ENCODE measurements at regions not wholly inside any gene's neighbourhood (a gene's known extent, or its start where the extent isn't known, plus 50 kb on each side); places are given as distances from the start of the nearest gene placed in this dataset.
"Not testable (repeated sequence)": the region's sequence is repeated elsewhere in the genome, so short reads cannot be mapped to it uniquely, and the experiment has no call there.

GRCh38 chr3:168975576-168975975, 687.9 kb downstream of the MECOM start:
- DNase-seq = no peak

DNA sequence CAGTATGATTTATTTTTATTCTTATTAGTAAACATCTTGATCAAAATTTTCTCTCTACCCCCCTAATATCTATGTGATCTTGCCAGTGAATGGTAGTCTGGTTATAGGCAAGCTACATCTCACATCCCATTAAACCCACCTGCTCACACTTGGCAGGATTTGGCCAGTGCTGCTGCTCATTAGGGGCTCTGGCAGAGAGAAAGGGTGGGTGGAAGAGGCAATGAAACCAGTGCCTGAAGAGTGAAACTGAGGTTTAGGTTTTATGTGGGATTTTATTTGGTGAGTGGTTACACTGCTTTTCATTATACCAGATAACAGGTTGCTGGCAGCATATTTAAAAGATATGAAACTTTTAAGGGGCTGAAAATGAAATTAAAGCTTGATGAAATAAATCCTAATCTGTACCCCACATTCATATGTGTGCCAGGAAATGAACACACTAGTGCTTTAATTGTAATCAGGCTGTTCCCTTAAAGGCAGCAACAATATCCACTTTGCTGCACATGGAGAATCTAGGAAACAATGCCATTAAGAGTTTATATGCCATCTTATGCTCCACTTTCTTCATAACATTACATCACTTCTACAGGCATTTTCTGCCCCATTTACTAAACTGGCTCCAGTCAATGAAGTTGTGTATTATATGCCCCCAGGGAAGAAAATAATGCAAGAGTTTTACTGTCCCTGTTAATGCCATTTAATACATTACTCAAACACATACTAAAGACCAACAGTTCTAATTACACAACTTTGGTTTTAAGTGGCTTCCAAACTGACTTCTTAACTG, 688.7 kb downstream of the MECOM start:
- DNase-seq = no peak

DNA sequence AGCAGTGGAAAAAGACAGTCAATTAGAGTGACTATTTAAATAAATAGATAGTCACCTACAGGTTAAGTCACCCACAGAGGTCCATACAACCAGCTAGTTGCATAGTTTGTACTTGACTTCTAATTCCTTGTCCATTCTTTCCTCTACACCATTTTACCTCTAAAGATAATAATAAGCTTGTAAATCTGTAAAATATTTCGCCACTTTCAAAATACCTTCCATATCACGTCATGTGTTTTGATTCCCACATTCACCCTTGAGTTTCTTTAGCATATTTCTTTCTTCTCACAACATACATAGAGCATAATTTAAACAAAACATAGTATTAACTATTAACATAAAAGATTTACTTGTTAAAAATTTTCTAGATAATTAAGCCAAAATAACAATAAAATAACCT, 689.6 kb downstream of the MECOM start:
- no peak for DNase-seq

GRCh38 chr3:168973206-168973605, 690.3 kb downstream of the MECOM start:
- DNase-seq = no peak

GRCh38 chr3:168968609-168969008, 694.9 kb downstream of the MECOM start:
- no peak for DNase-seq

- DNase-seq = no peak
Observed at GRCh38 chr3:168964736-168965135, 698.8 kb downstream of the MECOM start.

- DNase-seq = no peak
Observed at GRCh38 chr3:168961271-168961670, 702.2 kb downstream of the MECOM start.

DNA sequence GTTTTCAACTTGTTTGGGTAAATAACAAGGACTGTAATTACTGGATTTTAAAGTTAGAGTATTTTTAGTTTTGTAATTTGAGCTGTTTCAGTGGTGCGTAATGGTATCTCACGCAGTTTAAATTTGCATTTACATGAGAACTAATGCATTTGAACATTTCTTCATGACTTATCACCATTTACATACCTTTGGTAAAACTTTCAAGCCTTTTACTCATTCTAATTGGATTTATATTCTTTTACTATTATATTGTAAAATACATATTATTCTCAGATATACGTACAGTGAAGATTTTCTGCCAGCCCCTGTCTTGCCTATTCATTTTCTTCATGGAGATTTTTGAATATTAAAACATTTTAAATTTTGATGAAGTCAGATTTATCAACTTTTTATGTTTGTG, 703.8 kb downstream of the MECOM start:
- DNase-seq = no peak

DNA sequence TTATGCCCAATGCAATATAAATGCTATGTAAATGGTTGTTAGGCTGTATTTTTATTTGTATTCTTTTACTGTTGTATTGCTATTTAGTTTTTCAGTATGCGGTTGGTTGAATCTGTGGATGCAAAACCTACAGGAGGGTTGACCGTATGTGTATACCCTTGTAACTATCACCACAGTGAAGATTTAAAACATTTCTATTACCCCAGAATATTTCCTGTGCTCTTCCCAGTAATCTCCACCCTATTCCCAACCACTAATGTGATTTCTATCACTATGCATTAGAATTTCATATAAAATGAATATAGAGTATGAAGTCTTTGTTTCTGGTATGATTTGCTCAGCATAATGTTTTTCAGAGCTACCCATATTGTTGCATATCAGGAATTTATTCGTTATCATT, 705.0 kb downstream of the MECOM start:
- no peak for DNase-seq

DNA sequence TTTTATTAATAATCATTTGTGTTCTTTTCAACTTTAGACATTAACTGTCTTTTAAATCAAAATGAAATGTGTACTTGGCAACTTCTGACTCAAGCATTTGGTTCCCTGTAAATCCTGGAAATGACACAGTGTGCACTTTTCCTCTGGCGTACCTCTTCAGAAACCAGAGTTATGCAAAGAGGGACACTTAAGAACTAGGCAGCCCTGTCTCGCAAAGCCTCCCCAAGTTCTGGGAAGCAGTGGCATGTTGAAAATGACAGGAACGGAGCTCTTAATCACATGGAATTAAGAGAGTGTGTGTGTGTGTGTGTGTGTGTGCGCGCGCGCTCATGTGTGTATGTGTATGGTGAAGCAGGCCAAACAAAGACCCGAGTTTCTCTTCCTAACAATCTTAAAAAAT, 707.4 kb downstream of the MECOM start:
- DNase-seq = no peak

DNA sequence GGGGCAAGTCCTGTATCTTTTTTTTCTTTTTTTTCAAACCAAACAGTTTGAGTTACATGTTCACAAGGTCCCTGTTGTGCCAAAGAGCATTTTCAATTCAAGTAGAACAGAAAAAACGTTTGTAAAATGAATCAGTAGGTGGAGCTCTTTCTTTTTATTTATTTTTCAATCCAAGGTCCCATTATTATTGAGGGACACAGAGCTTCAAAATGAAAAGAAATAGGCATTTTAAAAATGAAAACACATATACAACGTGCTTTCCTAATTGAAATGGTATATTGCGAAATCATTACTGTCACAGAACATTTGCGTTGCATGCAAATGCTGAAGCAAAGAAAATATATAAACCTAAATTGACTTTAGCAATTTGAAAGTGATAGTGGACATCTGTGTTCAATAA, 711.0 kb downstream of the MECOM start:
- DNase-seq = peak; percentile 10

GRCh38 chr3:168951884-168952283, 711.6 kb downstream of the MECOM start:
- DNase-seq = no peak

DNA sequence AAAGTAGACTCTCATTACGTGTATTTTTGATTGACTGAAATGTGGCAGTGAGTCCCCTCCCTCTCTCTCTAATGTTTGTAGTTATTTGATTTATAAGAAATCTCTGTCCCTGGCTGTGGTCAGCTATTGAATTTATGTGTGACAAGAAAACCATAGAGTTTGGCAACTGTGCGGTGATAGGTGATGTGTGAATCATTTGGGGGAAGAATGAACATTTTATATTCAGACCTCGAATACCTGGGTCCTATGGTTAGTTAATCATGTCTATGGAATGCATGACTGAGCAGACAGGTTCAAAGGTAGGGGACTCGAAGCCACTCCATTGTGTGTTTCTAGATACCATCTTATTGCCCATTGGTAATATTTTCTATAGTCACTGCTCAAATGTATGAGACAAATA, 712.1 kb downstream of the MECOM start:
- no peak for DNase-seq

DNA sequence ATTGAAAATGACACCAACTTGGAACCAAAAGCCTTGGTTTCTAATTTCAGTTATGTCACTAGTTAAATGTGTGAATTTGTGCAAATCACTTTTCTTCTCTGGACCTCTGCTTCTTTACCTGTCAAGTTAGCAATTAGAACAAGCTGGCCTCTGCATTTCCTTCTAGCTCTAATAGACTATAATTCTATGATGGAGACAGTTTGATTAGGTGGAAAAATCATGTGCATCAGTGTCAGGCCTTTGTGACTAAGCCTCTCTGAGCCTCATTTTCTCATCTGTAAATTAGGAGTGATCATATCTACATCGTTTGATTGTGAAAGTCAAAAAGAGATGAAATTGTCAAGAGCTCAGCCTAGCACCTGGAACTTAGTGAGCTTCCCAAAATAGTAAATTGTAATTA, 712.9 kb downstream of the MECOM start:
- no peak for DNase-seq

GRCh38 chr3:168939651-168940238, 723.8 kb downstream of the MECOM start:
- DNase-seq = no peak

- DNase-seq = no peak
Observed at GRCh38 chr3:168933614-168934013, 729.9 kb downstream of the MECOM start.

DNA sequence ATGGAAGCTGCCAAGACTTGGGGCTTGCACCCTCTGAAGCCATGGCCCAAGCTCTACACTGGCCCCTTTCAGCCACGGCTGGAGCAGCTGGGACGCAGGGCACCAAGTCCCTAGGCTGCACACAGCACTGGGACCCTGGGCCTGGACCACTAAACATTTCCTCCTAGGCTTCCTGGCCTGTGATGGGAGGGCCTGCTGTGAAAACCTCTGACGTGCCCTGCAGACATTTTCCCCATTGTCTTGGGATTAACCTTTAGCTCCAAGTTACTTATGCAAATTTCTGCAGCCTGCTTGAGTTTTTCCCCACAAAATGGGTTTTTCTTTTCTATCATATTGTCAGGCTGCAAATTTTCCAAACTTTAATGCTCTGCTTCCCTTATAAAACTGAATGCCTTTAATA, 733.5 kb downstream of the MECOM start:
- DNase-seq = not testable (repeated sequence)

DNA sequence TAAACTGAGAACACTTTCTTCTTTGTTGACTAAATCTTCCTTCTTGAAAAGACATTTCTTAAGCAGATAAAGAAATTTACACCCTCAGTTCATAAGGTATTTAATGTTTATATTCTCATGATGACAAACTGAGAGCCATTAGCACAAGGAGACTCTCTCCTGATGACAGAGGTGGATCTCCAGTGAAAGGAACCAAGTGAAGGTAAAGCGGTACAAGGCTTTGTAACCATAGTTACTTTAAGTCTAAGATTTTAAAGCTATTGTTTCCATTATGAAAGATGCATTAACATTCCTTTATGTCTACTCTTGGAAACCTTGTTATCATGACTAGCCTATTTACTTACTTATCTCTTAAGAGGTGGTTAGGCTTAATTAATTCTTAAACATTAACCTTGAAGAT, 737.1 kb downstream of the MECOM start:
- DNase-seq = no peak

DNA sequence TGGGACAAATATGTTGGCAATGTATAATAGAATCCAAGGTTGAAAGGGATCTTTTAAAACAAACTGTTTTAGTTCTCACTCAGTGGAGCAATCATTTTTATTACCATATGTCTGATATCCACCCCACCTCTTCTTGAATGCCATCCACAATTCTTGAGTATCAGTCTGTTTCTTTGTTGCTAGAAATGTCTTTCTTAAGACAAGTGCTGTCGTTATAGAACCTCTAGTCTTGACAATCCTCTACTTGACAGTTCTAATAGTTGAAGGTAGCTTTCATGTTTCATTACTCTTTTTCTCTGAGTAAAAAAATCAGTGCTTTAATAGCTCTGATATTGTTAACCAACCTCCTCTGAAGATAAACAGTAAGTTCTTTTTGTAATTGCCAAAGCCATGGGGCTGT, 737.9 kb downstream of the MECOM start:
- no peak for DNase-seq

GRCh38 chr3:168914662-168915061, 748.9 kb downstream of the MECOM start:
- DNase-seq = no peak

DNA sequence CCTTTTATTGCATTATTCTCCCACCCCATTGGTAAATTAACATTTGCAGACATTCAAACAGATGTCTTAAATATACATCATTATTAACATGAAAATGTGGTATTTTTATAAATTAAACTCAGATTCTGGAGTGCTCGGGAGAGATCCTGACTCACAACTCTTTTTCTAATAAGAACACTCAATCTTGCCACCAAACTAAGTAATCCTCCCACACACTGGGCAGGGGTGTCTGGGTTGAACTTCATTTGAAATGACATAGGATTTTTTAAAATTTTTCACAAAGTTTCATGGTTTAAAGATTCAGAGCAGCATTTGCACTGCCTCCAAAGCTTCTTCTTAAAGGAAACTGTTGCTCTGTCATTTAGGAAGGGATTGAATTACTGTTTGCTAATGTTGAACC, 754.3 kb downstream of the MECOM start:
- no peak for DNase-seq

GRCh38 chr3:168895419-168895818, 768.1 kb downstream of the MECOM start:
- DNase-seq = no peak

- DNase-seq = no peak
Observed at GRCh38 chr3:168894214-168894613, 769.3 kb downstream of the MECOM start.

GRCh38 chr3:168889666-168890065, 773.8 kb downstream of the MECOM start:
- DNase-seq = no peak

DNA sequence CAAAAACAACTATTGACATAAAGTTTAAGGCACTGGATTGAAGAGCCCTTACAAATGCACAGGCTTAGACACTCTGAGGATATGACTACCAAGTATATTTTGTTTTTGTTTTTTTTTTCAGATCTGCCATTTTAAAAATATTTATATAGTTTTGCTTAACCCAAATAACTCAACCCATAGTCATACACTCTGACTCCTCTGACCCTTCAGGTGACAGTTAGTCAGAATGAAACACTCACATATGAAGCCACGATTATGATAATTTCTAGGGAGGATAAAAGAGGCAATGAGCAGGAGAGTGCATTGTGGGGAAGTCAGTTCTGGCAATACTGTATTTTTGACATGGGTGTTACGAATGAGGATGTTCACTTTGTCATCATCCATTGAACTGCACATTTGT, 774.7 kb downstream of the MECOM start:
- DNase-seq = no peak

All from midbrain (tissue), 1 donor.